ENCODE measurements at regions not wholly inside any gene's neighbourhood (a gene's known extent, or its start where the extent isn't known, plus 50 kb on each side); places are given as distances from the start of the nearest gene placed in this dataset.

DNA sequence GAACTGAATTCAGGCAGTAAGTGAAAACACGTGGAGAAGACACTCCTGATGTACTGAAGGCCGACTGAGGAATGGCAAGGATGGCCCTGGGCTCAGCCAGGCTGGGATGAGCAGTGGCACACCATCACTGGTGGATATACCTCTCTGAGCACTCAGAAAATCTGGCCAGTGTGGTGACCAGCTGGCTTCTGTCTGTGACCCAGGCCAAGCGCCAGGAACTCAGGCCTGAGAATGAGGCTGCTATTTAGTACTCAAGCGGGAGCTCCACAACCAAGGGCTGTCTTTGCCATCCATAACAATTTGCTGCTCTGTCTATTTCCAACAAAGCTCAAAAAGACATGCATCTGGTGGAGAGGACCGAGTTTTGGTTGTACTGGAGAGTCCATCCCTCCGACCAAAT lies 586.3 kb downstream of the BCL11B start:
- TF ChIP-seq YY1 (IDR thresholded peaks at IDR 0.05; ENCODE audit: insufficient read depth, insufficient read length), result no peak
- no peak for TF ChIP-seq ZNF274 (IDR thresholded peaks at IDR 0.05; ENCODE audit: low read depth, low read length)
